ENCODE measurements at regions not wholly inside any gene's neighbourhood (a gene's known extent, or its start where the extent isn't known, plus 50 kb on each side); places are given as distances from the start of the nearest gene placed in this dataset.

DNA sequence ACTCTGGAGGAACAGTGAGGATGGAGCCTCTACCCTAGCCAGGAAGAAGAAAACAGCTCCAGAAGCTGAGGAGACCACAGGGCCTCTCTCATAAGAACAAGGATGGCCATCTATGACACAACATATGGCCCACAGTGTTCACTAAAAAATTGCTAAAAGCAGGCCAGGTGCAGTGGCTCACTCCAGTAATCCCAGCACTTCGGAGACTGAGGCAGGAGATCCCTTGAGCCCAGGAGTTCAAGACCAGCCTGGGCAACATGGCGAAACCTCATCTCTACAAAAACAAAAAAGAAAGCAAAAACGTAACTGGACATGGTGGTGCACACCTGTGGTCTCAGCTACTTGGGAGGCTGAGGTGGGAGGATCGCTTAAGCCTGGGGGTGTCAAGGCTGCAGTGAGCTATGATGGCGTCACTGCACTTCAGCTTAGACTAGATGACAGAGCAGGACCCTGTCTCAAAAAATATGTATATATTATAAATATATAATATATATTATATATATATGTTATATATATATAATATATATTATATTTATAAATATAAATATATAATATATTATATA is 103.1 kb downstream of the TOMM20 start:
- TF ChIP-seq, protein P1, sequence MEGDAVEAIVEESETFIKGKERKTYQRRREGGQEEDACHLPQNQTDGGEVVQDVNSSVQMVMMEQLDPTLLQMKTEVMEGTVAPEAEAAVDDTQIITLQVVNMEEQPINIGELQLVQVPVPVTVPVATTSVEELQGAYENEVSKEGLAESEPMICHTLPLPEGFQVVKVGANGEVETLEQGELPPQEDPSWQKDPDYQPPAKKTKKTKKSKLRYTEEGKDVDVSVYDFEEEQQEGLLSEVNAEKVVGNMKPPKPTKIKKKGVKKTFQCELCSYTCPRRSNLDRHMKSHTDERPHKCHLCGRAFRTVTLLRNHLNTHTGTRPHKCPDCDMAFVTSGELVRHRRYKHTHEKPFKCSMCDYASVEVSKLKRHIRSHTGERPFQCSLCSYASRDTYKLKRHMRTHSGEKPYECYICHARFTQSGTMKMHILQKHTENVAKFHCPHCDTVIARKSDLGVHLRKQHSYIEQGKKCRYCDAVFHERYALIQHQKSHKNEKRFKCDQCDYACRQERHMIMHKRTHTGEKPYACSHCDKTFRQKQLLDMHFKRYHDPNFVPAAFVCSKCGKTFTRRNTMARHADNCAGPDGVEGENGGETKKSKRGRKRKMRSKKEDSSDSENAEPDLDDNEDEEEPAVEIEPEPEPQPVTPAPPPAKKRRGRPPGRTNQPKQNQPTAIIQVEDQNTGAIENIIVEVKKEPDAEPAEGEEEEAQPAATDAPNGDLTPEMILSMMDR (IDR thresholded peaks at IDR 0.05) = no peak
- Histone ChIP-seq H3K27ac (no peak overlapping the region), H3K27me3 (replicated peaks; ENCODE audit: insufficient read depth) (no peaks in the 10 kb centered on the region), H3K4me1 (ENCODE audit: control insufficient read depth in 1 of 2, low read depth in 2 of 2) (peaks cover 3 to 11% of the 10 kb centered on the region in 2 donors), H3K4me3 (no peak overlapping the region), H3K9me3 (no peaks in the 10 kb centered on the region), H3K36me3 (no peaks in the 10 kb centered on the region)
- ATAC-seq (ENCODE audit: insufficient number of reproducible peaks, low FRiP score, low read depth) (no peak), DNase-seq (ENCODE audit: low spot score) (no peak)

DNA sequence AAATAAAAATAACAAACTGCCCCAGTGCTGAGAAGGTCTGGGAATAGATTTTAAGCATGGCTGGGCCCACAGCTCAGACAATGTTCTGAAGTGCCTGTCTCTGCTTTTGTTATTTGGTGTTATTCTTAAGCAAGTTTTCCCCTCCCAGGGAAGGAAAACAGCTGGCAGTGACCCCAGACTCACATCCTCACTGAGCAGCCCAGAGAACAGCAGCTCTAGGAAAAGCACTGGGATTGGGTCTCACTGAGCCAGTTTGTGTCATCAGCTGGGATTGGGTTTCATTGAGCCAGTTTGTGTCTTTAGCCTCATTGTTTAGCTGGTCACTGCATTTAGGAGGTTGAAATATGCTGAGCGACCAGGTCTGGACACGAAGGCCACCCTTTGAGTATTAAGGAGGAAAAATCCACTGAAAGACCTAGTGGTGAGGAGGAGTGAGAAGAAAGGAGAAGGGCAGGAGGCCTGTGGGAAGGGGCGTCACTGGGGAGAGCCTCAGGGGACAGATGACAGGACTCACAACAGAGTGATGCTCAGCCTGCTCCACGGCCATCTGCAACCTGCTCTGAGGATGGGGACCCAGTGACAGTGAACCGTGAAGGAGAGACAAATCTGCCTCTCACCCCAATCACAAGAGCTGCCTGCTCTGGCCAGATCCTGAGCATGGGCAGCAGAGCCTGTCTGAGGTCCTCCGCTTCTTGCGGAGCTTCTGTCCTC is 103.8 kb downstream of the TOMM20 start:
- Histone ChIP-seq H3K36me3 (no peaks in the 10 kb centered on the region), H3K9me3 (no peaks in the 10 kb centered on the region), H3K4me1 (ENCODE audit: control insufficient read depth in 1 of 2, low read depth in 2 of 2) (peaks cover 3 to 11% of the 10 kb centered on the region in 2 donors), H3K27ac (no peak overlapping the region), H3K4me3 (no peak overlapping the region), H3K27me3 (replicated peaks; ENCODE audit: insufficient read depth) (no peaks in the 10 kb centered on the region)
- DNase-seq (ENCODE audit: low spot score) = no peak
- ATAC-seq (ENCODE audit: insufficient number of reproducible peaks, low FRiP score, low read depth) = no peak
- TF ChIP-seq, protein P1 (IDR thresholded peaks at IDR 0.05) = no peak

DNA sequence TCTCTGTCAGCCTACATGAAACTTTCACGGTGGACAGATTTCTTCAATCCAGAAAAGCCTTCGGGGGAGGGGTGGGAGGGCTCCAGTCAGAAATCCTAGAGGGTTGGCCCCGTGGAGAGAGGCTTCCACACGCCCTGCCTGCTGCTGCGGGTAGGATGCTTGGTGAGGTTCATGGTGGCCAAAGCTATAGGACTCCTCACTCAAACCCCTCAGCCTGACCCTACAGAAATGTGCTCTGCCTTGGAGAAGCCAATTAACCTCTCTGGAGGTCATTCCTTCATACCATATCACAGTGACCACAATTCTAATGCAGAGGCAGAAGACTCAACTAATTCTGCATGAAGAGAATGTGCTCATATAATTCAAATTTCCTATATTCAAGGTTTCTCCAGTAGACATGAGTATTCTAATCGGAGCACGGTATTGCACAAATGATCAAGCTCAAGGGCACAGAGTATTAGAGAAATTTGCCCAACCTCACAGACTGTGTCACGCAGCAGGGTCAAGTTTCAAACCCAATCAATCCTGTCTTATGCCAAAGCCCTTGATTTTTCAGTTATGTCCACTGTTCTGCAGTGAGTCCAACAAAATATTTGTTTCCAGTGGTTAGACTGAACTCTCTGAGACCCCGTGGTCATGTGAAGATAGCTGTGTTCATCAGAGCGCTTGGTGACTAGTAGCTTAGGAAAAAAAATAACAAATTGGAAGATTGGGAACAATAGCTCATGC is 104.8 kb downstream of the TOMM20 start:
- Histone ChIP-seq H3K4me3 (no peak overlapping the region), H3K4me1 (ENCODE audit: control insufficient read depth in 1 of 2, low read depth in 2 of 2) (peaks cover 3 to 11% of the 10 kb centered on the region in 2 donors), H3K36me3 (no peaks in the 10 kb centered on the region), H3K9me3 (no peaks in the 10 kb centered on the region), H3K27ac (no peak overlapping the region), H3K27me3 (replicated peaks; ENCODE audit: insufficient read depth) (no peaks in the 10 kb centered on the region)
- DNase-seq (ENCODE audit: low spot score) (no peak), ATAC-seq (ENCODE audit: insufficient number of reproducible peaks, low FRiP score, low read depth) (no peak)
- TF ChIP-seq, protein P1 (IDR thresholded peaks at IDR 0.05) = no peak

DNA sequence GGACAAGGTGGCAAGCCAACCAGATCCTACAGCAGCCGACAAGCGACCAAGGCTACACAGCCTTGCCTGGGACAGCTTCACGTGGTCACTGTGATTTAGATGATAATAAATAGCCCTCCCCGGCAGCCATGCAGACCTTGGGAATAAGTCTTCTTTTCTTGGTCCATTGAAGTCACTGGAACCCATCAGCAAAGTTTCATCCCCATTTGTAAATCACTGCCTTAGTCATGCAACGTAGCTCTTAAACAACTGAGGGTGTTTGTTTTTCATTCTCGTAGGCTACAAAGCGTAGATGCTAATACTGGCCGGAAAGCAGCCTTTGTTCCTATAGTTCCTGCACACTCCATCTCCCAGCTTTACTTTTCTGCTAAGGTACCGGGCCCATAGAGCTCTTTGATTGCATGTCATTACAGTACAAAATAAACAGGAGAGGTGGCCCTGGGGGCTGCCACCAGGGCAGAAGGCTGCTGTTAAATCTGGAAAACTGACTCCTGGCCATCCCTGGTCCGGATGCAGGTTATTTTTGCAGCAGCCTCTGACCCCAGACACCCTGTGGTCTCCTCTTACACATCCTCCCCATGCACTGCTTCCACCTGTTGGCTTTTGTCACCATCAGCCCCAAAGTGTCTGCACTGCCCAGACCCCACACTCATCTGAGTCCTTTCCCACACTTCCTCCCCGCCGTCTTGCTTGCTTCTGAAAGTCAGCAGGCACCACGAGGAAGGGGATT is 105.5 kb downstream of the TOMM20 start:
- Histone ChIP-seq H3K36me3 (no peaks in the 10 kb centered on the region), H3K4me3 (no peak overlapping the region), H3K27me3 (replicated peaks; ENCODE audit: insufficient read depth) (no peaks in the 10 kb centered on the region), H3K9me3 (peaks cover 3% of the 10 kb centered on the region), H3K4me1 (ENCODE audit: control insufficient read depth in 1 of 2, low read depth in 2 of 2) (peaks cover 3 to 11% of the 10 kb centered on the region in 2 donors), H3K27ac (no peak overlapping the region)
- TF ChIP-seq, protein P1 (IDR thresholded peaks at IDR 0.05) = no peak
- DNase-seq (ENCODE audit: low spot score) (no peak), ATAC-seq (ENCODE audit: insufficient number of reproducible peaks, low FRiP score, low read depth) (no peak)

All from thoracic aorta (tissue), 2 donors.